ENCODE measurements at regions not wholly inside any gene's neighbourhood (a gene's known extent, or its start where the extent isn't known, plus 50 kb on each side); places are given as distances from the start of the nearest gene placed in this dataset.

GRCh38 chr5:44245935-44246334, 143.3 kb downstream of the FGF10 start:
- no peak for TF ChIP-seq ZSCAN20 (CRISPR knock-in tag; IDR thresholded peaks at IDR 0.05)
- TF ChIP-seq, protein P1, sequence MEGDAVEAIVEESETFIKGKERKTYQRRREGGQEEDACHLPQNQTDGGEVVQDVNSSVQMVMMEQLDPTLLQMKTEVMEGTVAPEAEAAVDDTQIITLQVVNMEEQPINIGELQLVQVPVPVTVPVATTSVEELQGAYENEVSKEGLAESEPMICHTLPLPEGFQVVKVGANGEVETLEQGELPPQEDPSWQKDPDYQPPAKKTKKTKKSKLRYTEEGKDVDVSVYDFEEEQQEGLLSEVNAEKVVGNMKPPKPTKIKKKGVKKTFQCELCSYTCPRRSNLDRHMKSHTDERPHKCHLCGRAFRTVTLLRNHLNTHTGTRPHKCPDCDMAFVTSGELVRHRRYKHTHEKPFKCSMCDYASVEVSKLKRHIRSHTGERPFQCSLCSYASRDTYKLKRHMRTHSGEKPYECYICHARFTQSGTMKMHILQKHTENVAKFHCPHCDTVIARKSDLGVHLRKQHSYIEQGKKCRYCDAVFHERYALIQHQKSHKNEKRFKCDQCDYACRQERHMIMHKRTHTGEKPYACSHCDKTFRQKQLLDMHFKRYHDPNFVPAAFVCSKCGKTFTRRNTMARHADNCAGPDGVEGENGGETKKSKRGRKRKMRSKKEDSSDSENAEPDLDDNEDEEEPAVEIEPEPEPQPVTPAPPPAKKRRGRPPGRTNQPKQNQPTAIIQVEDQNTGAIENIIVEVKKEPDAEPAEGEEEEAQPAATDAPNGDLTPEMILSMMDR (IDR thresholded peaks at IDR 0.05) = no peak
- no peak for TF ChIP-seq ZC3H11A (IDR thresholded peaks at IDR 0.05)
- TF ChIP-seq RAD21 (conservative IDR thresholded peaks at IDR 0.05 in 1 of 2, IDR thresholded peaks at IDR 0.05 in 1 of 2) = no peak
- TF ChIP-seq RCOR1 (IDR thresholded peaks at IDR 0.05; ENCODE audit: low read depth, low read length) = no peak
